ENCODE measurements at regions not wholly inside any gene's neighbourhood (a gene's known extent, or its start where the extent isn't known, plus 50 kb on each side); places are given as distances from the start of the nearest gene placed in this dataset.

- no peak for DNase-seq (ENCODE audit: low read depth)
- TF ChIP-seq CTCF (conservative IDR thresholded peaks at IDR 0.05; ENCODE audit: low read depth, low read length), result no peak
- no peak overlapping the region for H3K4me3 ChIP-seq (ENCODE audit: low read length)
Observed at GRCh38 chr11:134503596-134503995, 91.6 kb upstream of the B3GAT1 start.

GRCh38 chr11:134503100-134503499 is 91.1 kb upstream of the B3GAT1 start:
- no peak for TF ChIP-seq CTCF (conservative IDR thresholded peaks at IDR 0.05; ENCODE audit: low read depth, low read length)
- DNase-seq (ENCODE audit: low read depth), result no peak
- H3K4me3 ChIP-seq (ENCODE audit: low read length), result no peak overlapping the region

GRCh38 chr11:134502153-134502550 is 90.1 kb upstream of the B3GAT1 start:
- TF ChIP-seq CTCF (conservative IDR thresholded peaks at IDR 0.05; ENCODE audit: low read depth, low read length), result no peak
- no peak overlapping the region for H3K4me3 ChIP-seq (ENCODE audit: low read length)
- no peak for DNase-seq (ENCODE audit: low read depth)

- no peak overlapping the region for H3K4me3 ChIP-seq (ENCODE audit: low read length)
- no peak for DNase-seq (ENCODE audit: low read depth)
- no peak for TF ChIP-seq CTCF (conservative IDR thresholded peaks at IDR 0.05; ENCODE audit: low read depth, low read length)
Observed at GRCh38 chr11:134501406-134502152, 89.5 kb upstream of the B3GAT1 start.

- no peak for TF ChIP-seq CTCF (conservative IDR thresholded peaks at IDR 0.05; ENCODE audit: low read depth, low read length)
- H3K4me3 ChIP-seq (ENCODE audit: low read length), result no peak overlapping the region
- no peak for DNase-seq (ENCODE audit: low read depth)
Observed at GRCh38 chr11:134500621-134501020, 88.6 kb upstream of the B3GAT1 start.

GRCh38 chr11:134499990-134500389 is 87.9 kb upstream of the B3GAT1 start:
- no peak for TF ChIP-seq CTCF (conservative IDR thresholded peaks at IDR 0.05; ENCODE audit: low read depth, low read length)
- DNase-seq (ENCODE audit: low read depth), result no peak
- H3K4me3 ChIP-seq (ENCODE audit: low read length), result no peak overlapping the region
